HG02973 (cell line): ENCODE measurements at regions not wholly inside any gene's neighbourhood (a gene's known extent, or its start where the extent isn't known, plus 50 kb on each side); places are given as distances from the start of the nearest gene placed in this dataset.

Experiments
- ATAC-seq: cut with Tn5 transposase; IDR thresholded peaks from one replicate; pipeline ENCODE4 v1.9.1; 2021; ENCODE audit warnings: moderate library complexity; ENCODE audit not compliant: unreplicated experiment

DNA sequence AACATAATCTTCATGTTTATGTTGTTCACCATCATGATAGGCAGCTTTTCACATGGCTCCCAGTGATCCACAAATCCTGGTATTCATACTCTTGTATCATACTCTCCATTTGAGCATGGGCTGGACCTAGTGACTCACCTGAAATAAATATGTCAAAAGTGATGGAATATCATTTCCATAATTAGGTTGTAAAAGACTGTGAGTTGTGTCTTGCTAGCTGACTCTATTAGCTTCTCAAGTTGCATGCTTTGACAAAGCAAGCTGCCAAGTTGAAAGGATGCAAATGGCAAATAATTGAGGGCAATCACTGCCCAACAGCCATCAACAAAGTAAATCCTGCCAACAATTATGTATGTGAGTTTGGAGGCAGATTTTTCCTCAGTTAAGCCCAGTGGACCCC is 300.4 kb downstream of the AHR start:
- ATAC-seq = no peak

DNA sequence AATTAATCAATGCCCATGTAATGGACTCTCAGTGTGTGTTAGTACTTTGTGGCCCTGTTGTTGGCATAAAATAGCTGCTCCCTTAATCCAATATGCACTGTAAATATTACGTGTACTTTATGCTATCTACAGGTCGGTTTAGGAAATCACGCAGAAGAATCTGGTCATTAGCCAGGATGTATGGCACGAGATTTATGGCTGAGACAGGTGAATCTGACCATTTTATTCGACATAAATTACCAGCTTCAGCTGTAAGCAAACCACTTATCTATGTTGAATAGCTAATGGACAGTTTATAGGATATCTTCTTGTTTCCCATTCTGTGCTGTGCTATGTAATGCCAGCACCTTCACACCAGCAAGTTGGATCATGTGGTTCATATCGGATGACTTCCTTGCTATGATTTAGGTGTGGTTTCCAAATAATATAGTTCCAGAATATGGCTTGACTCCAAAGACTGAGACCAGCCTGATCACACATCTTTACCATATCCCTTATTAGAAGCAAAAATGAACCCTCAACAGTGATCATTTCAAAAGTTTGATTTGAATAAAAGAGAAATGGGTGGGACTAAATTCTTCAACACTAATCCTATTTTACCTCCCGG is 301.4 kb downstream of the AHR start:
- ATAC-seq = no peak

DNA sequence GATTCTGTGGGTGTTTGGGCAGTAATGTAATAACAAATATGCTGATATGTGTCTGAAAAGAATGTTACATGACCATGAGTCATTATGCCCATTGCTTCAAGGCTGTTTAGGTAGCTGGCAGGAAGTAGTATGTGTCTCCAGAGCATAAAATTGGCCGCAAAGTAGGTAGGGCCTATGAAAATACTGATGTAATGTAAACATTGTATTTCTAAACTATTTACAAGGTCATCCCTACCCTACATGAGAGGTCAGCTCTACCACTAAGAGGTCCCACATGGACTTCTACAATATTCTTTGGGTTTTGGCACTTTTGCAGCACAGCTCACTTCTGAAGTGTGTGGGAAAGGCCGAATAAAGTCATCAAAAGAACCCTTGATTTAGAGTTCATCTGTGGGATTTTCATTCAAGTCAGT is 301.9 kb downstream of the AHR start:
- no peak for ATAC-seq

DNA sequence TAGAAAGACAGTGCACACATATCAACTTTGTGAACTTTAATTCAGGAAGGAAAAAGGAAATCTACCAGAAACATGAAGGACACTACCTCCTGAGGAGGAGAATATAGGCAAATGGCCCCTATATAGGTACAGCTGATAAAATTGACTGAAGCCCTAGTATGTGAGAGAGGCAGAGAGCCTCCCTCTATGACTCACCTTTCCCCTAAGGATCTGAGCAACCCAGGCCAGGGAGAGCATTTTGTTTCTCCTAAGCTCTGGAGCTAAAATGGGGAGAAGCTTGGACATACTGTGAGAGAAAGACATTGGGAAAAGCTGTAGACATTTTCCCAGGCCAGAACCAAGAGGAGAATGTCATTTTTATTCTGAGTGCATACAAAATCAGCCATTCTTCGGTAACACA is 303.5 kb downstream of the AHR start:
- no peak for ATAC-seq

DNA sequence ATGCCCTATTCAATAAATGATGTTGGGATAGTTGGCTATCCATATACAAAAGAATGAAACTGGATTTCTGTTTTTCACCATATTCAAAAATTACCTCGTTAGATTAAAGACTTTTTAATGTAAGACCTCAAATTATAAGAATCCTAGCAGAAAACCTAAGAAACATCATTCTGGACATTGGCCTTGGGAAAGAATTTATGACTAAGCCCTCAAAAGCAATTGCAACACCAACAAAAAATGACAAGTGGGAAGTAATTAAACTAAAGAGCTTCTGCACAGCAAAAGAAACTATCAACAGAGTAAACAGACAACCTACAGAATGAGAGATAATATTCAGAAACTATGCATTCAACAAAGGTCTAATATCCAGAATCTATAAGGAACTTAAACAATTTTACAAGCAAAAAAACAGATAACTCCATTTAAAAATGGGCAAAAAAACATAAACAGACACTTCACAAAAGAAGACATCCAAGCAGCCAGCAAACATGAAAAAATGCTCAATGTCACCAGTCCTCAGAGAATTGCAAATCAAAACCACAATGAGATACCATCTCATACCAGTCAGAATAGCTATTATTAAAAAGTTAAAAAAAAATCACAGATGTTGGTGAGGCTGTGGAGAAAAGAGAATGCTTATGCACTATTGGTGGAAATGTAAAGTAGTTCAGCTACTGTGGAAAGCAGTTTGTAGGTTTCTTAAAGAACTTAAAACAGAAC is 309.8 kb downstream of the AHR start:
- no peak for ATAC-seq

DNA sequence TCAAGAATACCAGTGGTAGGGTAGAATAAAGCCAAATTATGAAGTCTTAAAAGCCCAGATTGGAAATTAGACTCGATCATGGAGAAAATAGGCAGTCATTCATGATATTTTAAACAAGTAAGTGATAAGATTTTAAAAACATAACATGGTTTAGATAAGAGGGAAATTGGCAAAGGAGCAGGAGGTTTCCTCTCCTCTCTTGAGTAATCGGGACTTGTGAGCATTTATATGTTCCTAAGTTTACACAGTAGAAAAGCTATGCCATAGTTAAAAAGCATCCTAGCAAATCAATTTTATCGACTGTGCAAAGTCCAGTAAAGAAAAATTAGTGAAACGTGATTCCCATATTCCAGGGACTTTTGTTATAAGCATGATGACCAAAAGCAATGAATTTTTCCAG is 313.2 kb downstream of the AHR start:
- no peak for ATAC-seq

DNA sequence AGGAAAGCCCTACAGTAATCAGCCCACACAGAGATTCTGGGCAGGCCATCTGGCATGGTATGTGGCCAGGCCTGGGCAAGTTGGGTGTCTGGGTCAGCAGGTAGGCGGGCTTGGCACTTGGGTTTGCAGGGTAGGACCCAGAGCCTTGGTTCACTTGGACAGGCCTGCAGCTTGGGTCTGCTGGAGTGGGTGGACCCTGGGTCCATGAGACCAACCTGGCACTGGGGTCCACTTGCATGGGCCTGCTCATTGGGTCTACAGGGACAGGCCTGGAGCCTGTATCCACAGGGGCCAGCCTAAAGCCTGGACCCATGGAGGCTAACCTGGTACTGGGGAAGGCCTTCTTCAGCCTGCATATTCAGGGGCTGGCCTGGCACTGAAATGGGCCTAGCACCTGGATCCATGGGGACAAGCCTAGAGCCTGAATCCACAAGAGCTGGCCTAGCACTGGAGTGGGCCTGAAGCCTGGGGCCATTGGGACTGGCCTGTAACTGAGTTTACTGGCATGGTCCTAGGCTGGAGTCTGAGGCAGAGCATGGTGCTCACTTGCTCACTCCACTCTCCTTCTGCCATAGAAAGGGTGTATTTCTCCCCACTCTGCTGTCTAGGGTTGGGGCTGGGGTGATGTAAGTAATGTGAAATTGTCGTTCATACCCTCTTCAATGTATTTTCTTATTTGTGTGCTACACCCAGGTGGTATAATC is 315.0 kb downstream of the AHR start:
- ATAC-seq = no peak

DNA sequence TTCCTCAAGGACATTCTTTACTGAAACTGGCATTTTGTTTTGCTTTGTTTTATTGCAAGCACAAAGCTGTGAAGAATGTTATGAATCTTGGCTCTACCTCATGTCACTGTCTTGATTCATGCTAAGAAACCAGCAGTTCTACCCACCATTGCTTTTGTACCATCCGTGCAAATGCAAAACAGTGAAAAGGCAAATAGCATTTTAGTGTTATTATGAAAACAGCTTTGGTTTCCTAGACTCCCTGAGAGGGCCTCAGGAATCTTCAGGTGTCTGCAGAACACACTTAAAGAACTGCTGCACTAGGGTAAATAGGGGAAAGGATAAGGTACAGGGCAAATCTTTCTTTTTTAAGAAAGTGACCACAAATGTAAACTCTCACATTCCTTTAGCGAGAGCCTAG is 318.9 kb downstream of the AHR start:
- ATAC-seq = no peak

DNA sequence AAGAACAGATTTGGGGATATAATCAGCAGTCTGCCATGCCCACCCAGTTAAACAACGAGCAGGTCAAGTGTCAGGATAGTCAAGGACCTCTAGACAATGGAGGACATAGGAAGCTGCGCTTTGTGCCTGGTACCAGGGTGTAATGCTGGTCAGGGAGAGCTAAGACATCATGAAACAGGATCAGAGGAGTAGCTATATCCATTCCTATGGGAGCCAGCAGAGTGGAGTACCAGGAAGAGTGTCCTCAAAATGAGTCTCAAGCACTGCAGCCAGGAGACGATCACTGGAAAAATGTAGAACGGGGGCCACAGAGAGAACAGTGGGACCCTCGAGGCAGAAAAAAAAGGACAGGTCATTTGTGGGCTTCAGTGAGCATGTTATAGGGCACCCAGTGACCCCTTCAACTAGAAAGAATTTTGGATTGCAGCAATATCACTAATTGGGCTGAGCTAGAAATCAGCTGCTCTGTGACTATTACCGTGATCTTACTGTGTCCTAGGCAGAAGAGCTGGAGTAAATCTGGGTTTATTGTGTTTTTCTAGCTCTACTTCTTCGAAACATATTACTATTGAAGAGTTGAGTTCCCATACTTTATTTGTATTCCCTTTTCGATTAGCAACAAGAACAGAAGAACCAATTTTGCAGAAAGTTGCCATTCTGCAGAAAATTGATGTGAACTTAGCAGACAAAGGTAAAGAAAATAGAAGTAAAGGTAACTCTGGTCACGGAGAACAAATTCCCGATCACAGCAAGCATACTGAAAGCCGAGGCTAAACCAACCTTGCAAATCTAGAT is 319.6 kb downstream of the AHR start:
- no peak for ATAC-seq

DNA sequence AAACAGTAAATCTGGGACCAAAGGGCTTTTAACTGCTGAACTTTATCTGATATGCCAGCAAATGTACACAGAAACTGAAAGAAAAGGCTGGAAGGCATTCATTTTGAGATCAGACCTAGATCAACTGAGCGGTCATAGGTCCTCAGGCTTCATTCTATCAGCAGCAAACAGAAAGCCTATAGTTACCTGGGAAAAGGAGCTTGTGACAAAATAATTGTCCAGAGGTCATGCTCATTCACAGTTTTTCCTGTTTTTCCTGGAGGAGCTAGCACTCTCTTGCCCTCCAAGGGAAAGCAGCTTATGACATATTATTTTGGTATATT is 320.2 kb downstream of the AHR start:
- ATAC-seq = no peak

DNA sequence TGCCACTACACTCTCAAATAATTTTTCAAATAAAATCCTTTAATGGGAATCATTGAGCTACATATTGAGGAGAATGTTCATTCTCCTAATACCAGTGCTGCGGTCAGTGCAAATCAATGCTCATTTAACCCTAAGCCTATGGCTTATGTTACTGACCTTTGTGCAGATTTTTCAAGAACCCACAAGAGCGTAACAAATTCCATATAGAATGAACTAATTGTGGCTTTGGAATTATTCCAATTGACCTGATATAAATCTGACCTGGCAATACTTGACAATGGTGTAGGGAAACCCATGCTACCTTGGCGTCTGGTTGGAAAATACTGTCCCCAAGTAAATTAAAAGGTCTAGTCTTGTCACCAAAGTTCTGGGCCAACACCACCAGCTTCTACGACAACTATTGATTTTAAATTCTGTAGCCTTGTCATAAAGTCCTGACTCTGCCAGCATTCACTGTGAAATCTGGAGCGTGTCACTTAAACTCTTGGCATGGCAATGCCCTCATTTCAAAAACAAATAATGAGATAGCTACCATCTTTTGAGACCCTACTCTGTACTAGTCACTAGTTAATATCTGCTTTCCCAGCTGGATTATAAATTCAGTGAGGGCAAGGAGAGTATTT is 320.9 kb downstream of the AHR start:
- no peak for ATAC-seq

DNA sequence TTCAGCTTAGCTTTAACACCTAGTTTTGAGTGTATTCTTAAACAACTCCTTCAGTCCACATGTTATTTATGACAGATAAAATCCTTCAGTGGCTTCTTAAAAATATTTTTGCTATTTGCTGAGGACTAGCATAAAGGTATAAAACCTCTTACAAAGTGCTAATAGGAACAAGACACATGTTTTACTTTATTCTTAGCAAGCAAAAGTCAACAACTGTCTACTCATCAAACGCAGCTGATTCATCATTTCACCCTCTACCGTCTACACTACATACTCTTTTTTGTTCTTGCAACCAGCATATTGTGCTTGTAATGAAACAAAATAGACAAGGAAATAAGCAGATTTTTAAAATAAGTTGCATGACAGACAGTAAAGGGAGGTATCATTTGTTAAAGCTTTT is 319.7 kb downstream of the SNX13 start:
- no peak for ATAC-seq

DNA sequence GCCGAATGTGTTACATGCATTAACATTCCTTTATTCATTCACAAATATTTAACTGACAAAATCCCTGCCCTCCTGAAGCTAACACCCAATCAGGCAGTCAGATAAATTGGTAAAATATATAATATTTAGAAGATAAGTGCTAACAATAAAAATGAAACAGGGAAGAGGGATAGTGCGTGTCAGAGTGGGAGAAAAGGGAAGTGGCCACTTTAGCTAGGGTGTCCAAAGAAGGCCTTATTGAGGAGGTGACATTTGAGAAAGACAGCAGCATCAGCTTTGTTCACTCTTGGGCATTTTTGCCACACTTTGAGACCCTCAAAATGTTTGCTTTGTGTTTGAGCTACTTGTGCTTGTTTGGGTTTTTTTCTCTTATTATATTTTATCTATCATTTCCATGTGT is 317.8 kb downstream of the SNX13 start:
- ATAC-seq = no peak

DNA sequence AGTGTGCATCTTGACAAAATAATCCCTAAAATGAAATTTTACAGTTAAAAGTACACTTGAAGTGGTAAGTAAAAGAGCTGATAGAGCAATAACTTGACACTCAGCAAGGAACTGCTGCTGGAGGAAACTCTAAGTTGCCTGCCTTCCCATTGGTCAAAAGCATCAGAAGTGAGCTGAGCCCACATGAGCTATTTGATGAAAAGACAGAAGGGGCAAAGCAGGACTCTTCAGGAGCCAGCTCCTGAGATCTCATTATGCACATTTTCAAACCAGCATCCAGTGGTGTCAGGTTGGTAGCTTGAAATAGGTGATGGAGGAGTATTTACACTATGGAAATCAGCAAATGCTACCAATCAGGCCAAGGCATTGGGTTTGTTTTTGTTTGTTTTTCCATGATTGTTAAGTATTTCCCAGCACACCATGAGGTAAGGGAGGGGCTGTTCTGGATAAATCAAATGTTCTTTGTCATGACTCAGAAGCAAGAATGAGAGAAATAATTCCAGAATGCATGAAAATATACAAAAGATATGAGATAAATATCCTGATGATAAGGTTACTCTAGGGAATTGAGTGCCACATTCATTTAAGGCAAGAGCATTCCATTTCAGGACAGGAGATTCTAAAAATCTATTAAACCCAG is 316.6 kb downstream of the SNX13 start:
- ATAC-seq = no peak

DNA sequence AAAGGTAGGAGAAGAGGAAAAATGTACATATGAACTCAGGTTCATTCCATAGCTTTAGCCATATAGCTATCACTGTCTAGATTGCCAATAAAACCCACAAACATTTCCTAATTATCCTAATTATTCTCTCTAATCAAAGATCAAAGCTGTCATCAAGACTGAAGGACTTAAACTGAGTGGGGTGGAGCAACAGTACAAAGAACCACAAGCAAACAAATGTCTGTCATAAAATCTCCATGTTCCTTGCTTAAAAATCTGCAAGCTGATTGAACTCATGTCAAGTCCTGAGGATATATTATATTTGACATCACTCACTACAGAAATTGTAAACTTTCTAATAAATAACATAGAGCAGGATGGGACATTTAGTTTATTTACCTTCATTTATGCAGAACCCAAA is 315.9 kb downstream of the SNX13 start:
- no peak for ATAC-seq

DNA sequence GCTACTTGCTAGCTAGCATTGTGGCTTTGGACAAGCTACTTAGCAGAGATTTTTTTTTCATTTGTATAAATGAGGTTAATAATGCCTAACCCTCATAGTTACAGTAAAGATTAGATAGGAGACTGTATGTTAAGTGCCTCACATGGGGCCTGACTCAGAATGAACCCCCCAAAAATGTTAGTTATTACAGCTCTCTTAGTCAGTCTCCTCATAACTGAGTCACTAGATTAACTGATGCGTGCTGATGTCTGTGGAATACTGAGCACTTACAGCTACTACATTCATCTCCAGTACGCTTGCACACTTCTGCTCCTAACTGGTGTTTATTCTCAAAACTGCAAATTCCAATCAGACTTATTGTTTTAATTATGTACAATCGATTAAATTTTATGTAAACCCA is 315.3 kb downstream of the SNX13 start:
- ATAC-seq = no peak

DNA sequence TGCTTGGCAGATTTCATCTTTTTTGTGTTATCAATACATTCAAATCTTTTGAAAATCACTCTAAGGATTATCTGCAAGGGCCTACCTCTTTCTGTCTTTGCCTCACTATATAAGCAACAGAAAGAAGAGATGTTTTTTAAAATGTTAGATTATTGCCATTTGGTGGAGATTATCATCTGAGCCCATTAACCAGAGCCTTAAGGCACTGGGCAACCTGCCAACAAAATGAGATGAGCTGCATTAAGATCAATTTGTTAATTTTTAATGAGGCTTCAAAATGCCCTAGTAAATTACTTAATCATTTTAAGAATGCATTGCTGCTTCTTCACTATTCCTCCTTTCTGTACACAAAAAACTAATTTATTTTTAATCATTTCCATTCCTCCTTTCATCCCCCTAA is 314.1 kb downstream of the SNX13 start:
- ATAC-seq = no peak

DNA sequence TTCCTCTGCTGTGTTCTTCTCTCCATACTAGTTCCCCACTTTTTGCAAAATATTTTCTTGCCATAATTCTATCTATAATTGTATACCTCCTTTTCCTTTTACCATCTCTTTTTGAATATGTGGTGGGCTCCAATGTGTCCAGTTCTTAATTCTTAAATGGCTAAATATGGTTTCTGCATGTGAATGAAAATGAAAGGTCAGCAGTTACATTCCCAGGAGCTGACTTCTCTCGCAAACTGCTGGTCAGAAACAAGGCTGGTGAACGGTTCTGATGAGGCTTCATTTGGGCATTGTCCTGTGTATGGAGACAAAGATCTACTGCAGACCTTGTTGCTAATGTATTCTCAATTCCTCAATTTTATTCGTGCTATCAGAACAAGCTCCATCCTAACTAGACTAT is 309.2 kb downstream of the SNX13 start:
- ATAC-seq = no peak

DNA sequence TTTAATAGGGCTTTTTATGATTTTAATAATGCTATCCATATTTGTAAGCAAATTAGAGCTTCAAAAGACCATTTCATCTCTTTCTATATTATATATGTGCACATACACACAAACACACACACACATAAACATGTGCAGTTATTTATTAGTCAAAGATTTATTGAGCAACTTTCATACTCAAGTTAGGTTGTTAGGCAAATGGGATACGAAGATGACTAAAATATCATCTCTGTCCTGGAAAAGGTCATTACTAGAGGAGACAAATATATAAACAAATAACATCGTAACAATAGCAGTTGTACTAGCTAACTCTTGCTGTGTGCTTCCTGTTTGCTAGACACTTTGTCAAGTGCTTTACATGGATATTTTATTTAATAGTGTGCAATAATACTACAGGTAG is 307.9 kb downstream of the SNX13 start:
- ATAC-seq = no peak

DNA sequence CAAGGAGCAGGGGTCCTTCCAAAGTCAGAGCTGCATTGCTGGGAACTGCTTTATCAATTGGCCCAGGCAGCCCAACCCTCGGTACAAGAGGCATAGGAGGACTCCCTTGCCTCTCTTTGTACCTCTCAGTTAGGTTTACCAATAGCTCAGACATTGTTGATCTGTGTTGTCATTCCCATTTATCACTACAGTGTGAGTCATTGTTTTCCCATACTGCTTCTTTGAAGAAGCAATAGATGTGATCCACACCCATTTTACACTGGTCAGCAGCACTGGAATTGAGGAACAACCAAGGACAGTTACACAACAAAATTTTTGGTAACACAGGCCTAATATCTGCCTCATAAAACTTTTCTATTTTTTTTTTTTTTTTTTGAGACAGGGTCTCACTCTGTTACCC is 307.2 kb downstream of the SNX13 start:
- ATAC-seq = no peak

DNA sequence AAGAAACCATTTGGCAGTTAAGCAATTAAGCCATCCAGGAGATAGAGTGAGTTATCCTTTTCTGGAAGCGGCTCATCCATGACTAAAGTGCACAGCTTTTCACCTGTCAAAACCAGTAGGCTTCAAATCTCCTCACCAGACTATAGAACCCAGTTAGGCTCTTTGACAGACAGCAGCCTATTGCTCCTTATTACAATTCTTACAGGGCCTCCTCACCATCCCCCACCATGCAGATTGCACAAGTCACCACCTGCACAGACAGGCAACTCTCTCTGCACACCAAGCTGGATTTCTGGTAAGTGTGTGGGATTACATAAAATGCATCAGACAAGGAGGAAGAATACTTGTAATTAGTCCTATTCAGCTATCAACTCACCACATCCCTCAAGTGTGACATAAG is 301.6 kb downstream of the SNX13 start:
- no peak for ATAC-seq
